RWPE1 (cell line): ENCODE measurements at regions not wholly inside any gene's neighbourhood (a gene's known extent, or its start where the extent isn't known, plus 50 kb on each side); places are given as distances from the start of the nearest gene placed in this dataset.

ENCODE experiments used
- CTCF ChIA-PET: fragments of 350-600 bp; sonication (Branson Sonifier 250); formaldehyde crosslinking; extraction: SDS; loops from one replicate; lab custom pipeline; 2021; lab: Yijun Ruan, JAX
- POLR2A ChIA-PET: fragments of 400-600 bp; formaldehyde crosslinking; extraction: SDS; loops from one replicate; lab custom pipeline; 2020; ENCODE audit warnings: antibody characterized with exemption; ENCODE audit not compliant: low non-redundant PET; lab: Yijun Ruan, JAX
- DNase-seq: peaks from one replicate; pipeline ENCODE4 v3.0.0; 2012; ENCODE audit warnings: low spot score
- H3K27ac ChIP-seq: fragments of 450-650 bp; 2 replicates; pipeline ENCODE4 v1.5.1; 2017
- TF ChIP-seq, protein P1 (sequence below): fragments of 450-650 bp; conservative IDR thresholded peaks from 2 replicates; pipeline ENCODE4 v1.5.1; 2017; ENCODE audit warnings: low read depth, mild to moderate bottlenecking

DNA sequence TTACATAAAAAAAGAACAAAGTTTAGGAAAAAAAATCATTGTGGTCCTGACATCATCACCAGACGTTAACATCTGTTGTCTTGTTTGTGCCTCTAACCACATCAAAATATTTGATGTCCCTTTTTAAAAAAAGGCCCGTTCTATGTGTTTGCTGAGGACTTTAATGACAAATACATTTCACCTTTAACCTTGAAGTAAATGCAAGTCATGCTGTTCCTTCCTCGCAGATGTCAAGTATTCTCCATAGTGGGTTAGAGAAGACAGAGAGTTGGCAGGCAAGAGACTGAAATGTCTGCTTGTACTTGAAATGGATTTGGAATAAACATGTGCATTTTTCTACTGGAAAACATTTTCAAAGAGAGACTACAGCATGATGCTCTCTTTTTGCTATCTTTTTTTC, 134.9 kb downstream of the FGF9 start:
- ChIA-PET CTCF (no interaction called here), POLR2A (no interaction called here)
- TF ChIP-seq, protein P1, sequence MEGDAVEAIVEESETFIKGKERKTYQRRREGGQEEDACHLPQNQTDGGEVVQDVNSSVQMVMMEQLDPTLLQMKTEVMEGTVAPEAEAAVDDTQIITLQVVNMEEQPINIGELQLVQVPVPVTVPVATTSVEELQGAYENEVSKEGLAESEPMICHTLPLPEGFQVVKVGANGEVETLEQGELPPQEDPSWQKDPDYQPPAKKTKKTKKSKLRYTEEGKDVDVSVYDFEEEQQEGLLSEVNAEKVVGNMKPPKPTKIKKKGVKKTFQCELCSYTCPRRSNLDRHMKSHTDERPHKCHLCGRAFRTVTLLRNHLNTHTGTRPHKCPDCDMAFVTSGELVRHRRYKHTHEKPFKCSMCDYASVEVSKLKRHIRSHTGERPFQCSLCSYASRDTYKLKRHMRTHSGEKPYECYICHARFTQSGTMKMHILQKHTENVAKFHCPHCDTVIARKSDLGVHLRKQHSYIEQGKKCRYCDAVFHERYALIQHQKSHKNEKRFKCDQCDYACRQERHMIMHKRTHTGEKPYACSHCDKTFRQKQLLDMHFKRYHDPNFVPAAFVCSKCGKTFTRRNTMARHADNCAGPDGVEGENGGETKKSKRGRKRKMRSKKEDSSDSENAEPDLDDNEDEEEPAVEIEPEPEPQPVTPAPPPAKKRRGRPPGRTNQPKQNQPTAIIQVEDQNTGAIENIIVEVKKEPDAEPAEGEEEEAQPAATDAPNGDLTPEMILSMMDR, result no peak
- H3K27ac ChIP-seq, result no peak overlapping the region
- no peak for DNase-seq

DNA sequence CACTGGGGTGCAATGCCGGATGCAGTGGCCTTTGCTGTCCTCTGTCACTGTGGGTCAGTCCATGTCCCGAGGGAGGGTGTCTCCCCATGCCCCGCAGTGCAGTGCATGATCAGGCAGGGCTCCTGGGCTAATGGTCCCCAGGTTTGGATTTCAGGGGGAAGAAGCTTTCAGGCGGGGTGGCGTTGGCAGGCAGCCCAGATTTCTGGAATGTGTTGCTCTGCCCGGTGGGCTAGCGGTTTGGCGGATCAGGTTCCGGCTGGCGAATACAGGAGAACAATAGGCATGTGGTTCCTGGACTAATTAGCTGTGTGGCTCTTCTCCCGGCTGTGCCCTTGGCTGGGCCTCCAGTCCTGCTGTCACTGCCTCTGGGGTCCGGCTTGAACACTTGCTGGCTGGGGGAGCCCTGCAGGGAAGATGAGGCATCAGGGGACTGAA, 141.3 kb downstream of the FGF9 start:
- H3K27ac ChIP-seq, result no peak overlapping the region
- TF ChIP-seq, protein P1, result no peak
- DNase-seq, result peak; percentile 14
- ChIA-PET CTCF (no interaction called here), POLR2A (no interaction called here)

DNA sequence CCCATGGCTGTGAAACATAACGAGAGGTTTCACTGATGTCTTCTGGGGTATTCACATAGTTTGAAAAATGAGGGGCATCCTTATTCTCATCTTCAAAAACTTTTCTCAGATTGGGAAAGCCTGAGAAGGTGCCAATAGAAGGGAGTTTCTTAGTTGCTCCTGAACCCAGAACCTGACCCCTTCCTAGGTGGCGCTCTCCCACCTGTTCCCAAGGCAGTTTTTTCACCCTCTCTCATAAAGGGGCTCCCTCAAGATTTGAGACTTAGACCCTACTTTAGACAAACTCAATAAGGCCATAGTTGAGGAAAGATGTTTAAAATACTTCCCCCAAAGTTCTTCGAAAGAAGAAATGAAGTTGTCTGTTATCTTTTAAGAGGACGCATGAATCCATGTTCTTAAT, 142.2 kb downstream of the FGF9 start:
- ChIA-PET POLR2A (no interaction called here), CTCF (no interaction called here)
- no peak for DNase-seq
- TF ChIP-seq, protein P1, result no peak
- no peak overlapping the region for H3K27ac ChIP-seq

DNA sequence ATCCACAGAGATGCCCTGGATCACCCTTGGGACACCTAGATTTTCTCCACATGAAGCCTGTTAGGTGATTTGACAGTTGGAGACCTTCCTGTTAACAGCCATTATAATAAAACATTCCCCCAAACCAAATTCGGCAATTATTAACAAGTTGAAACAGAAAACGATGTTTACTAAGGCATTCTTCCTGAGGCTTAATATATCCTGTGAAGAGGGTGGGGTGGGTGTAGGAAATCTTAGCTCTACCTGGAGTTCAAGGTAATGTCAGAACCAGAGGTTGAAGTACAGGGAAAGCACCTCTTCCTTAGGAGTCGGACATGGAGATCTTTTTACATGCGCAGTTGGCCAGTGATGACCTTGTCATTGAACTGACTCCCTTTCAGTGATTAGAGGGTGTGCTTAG, 143.0 kb downstream of the FGF9 start:
- TF ChIP-seq, protein P1, result no peak
- H3K27ac ChIP-seq, result no peak overlapping the region
- ChIA-PET CTCF (no interaction called here), POLR2A (no interaction called here)
- DNase-seq, result no peak

DNA sequence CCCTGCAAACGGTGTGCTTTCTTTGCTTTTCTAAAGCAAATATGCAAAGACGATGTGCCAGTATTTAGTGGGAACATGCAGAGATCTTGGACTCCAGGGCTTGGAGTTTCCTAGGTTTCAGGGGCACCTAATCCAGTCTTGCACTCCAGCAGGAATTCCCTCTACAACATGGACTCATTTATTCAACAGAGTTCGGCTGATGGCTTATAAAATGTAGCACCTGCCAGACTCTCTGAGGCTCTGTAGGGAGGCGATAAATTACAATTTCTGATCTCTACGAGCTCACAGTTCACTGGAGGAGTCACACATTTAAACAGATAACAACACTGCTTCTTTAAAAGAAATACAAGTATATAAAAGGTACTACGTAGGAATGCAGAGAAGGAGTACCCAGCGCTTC, 143.7 kb downstream of the FGF9 start:
- no peak for DNase-seq
- POLR2A ChIA-PET, result no interaction called here
- TF ChIP-seq, protein P1, result no peak
- no peak overlapping the region for H3K27ac ChIP-seq
- CTCF ChIA-PET, result no interaction called here

DNA sequence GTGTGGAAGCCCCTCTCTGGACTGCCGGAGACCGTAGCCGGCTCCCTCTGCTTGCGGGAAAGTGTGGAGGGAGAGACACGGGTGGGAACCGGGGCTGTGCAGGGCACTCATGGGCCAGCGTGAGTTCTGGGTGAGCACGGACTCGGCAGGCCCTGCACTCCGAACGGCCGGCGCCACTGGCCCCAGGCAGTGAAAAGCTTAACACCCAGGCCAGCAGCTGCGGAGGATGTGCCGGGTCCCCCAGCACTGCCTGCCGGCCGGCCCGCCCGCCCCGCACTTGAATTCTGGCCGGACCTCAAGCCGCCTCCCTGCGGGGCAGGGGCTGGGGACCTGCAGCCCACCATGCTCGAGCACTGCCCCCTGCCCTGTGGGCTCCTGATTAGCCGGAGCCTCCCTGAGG, 147.0 kb downstream of the FGF9 start:
- ChIA-PET POLR2A (no interaction called here), CTCF (interaction anchor here (0.7 kb wide), 1 partner anchor 77 kb away, joined by 3 read pairs; no protein-coding TSS in a partner anchor)
- H3K27ac ChIP-seq, result no peak overlapping the region
- TF ChIP-seq, protein P1, result no peak
- no peak for DNase-seq

DNA sequence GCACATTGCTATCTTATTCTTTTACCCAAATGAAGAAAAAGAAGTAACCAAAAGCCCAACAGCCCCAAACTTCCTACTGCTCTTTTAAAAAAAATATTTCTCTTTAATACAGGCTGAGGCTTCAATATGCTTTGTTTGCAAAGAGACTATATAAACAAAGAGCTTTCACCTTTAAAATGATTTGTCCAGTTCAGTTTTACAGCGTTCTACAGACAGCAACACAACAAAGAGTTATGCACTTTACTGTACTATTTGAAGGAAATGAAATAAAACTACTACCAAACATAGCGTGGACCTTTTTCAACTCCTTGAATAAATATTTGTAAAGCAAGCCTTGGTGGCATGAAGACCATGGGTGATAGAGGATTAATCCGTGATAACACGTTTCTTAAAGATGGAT, 151.2 kb downstream of the FGF9 start:
- DNase-seq, result no peak
- H3K27ac ChIP-seq, result no peak overlapping the region
- TF ChIP-seq, protein P1, result no peak
- POLR2A ChIA-PET, result no interaction called here
- CTCF ChIA-PET, result interaction anchor here (1.2 kb wide), 1 partner anchor 935 kb away, joined by 3 read pairs; no protein-coding TSS in a partner anchor
